Activated CD8-positive, alpha-beta memory T cell treated with anti-CD3 and anti-CD28 coated beads, Interleukin-2, amount 10 ng/mL, durations not matched to agents 7 days and 5 days (primary cell): ENCODE measurements at regions not wholly inside any gene's neighbourhood (a gene's known extent, or its start where the extent isn't known, plus 50 kb on each side); places are given as distances from the start of the nearest gene placed in this dataset.
A peak's percentile ranks its signal among the peaks of the same experiment; 100 is the strongest.
"Not testable (repeated sequence)": the region's sequence is repeated elsewhere in the genome, so short reads cannot be mapped to it uniquely, and the experiment has no call there.

Source experiments
- ATAC-seq: fragments of 150-1000 bp; cut with Tn5 transposase; one replicate; pipeline ENCODE4 v1.10.0; 2021; ENCODE audit warnings: moderate library complexity
- CTCF ChIA-PET: fragments of 350-600 bp; sonication (Branson Sonifier 250); formaldehyde crosslinking; loops from one replicate; lab custom pipeline; 2021; ENCODE audit warnings: antibody characterized with exemption; lab: Charles Lee
- DNase-seq: peaks from one replicate; pipeline ENCODE4 v3.0.0-alpha.2; 2020
- H3K27ac Mint-ChIP-seq: one replicate; pipeline ENCODE4 v1.8.0; 2021; ENCODE audit warnings: mild to moderate bottlenecking, mixed read lengths
- H3K27me3 Mint-ChIP-seq: one replicate; pipeline ENCODE4 v1.8.0; 2021; ENCODE audit warnings: mixed read lengths
- H3K36me3 Mint-ChIP-seq: one replicate; pipeline ENCODE4 v1.8.0; 2021; ENCODE audit warnings: mild to moderate bottlenecking, mixed read lengths
- H3K4me1 Mint-ChIP-seq: one replicate; pipeline ENCODE4 v1.8.0; 2021; ENCODE audit warnings: mixed read lengths
- H3K4me3 Mint-ChIP-seq: one replicate; pipeline ENCODE4 v1.8.0; 2021; ENCODE audit warnings: mild to moderate bottlenecking, moderate library complexity, mixed read lengths
- H3K9me3 Mint-ChIP-seq: one replicate; pipeline ENCODE4 v1.8.0; 2022; ENCODE audit warnings: low read depth, mixed read lengths

- H3K36me3 Mint-ChIP-seq, CTCF ChIA-PET, H3K27ac Mint-ChIP-seq, H3K4me3 Mint-ChIP-seq, H3K27me3 Mint-ChIP-seq, ATAC-seq, H3K4me1 Mint-ChIP-seq, DNase-seq, H3K9me3 Mint-ChIP-seq: not testable (repeated sequence)
Observed at GRCh38 chr22:47488131-47488530, 725.7 kb downstream of the TBC1D22A start.

GRCh38 chr22:47486569-47487312 lies 724.3 kb downstream of the TBC1D22A start:
- H3K9me3 Mint-ChIP-seq, result no peaks in the 10 kb centered on the region
- ATAC-seq, result no peak
- H3K27ac Mint-ChIP-seq, result no peak overlapping the region

GRCh38 chr22:47484960-47485569 lies 722.6 kb downstream of the TBC1D22A start:
- no peaks in the 10 kb centered on the region for H3K4me1 Mint-ChIP-seq
- H3K36me3 Mint-ChIP-seq, result no peaks in the 10 kb centered on the region
- ATAC-seq (no peak), DNase-seq (no peak)
- CTCF ChIA-PET, result no interaction called here
- no peak overlapping the region for H3K27ac Mint-ChIP-seq
- H3K9me3 Mint-ChIP-seq, result no peaks in the 10 kb centered on the region
- H3K4me3 Mint-ChIP-seq, result no peak overlapping the region
- H3K27me3 Mint-ChIP-seq, result no peaks in the 10 kb centered on the region

More at GRCh38 chr22:47486569-47487312, 724.3 kb downstream of the TBC1D22A start:
- DNase-seq, result no peak
- CTCF ChIA-PET, result no interaction called here
- H3K27me3 Mint-ChIP-seq, result peaks cover 3% of the 10 kb centered on the region
- no peaks in the 10 kb centered on the region for H3K36me3 Mint-ChIP-seq
- H3K4me3 Mint-ChIP-seq, result no peak overlapping the region
- H3K4me1 Mint-ChIP-seq, result no peaks in the 10 kb centered on the region

GRCh38 chr22:47476231-47476630 lies 713.8 kb downstream of the TBC1D22A start:
- no peak overlapping the region for H3K27ac Mint-ChIP-seq
- ATAC-seq (no peak), DNase-seq (no peak)
- CTCF ChIA-PET, result no interaction called here
- no peaks in the 10 kb centered on the region for H3K36me3 Mint-ChIP-seq
- no peaks in the 10 kb centered on the region for H3K9me3 Mint-ChIP-seq
- H3K4me3 Mint-ChIP-seq, result no peak overlapping the region
- H3K4me1 Mint-ChIP-seq, result peaks cover 9% of the 10 kb centered on the region
- peaks cover 9% of the 10 kb centered on the region for H3K27me3 Mint-ChIP-seq

- no peak overlapping the region for H3K27ac Mint-ChIP-seq
Observed at GRCh38 chr22:47474895-47475294, 712.4 kb downstream of the TBC1D22A start.

GRCh38 chr22:47474464-47474863 lies 712.0 kb downstream of the TBC1D22A start:
- DNase-seq (no peak), ATAC-seq (no peak)
- Mint-ChIP-seq H3K27ac (no peak overlapping the region), H3K4me3 (peak overlapping the region; percentile 27), H3K36me3 (no peaks in the 10 kb centered on the region), H3K27me3 (peaks cover 9% of the 10 kb centered on the region), H3K4me1 (peaks cover 9% of the 10 kb centered on the region), H3K9me3 (no peaks in the 10 kb centered on the region)
- CTCF ChIA-PET, result no interaction called here

More at GRCh38 chr22:47474895-47475294, 712.4 kb downstream of the TBC1D22A start:
- CTCF ChIA-PET, result no interaction called here
- H3K36me3 Mint-ChIP-seq, result no peaks in the 10 kb centered on the region
- no peak for ATAC-seq
- H3K4me1 Mint-ChIP-seq, result peaks cover 9% of the 10 kb centered on the region
- H3K9me3 Mint-ChIP-seq, result no peaks in the 10 kb centered on the region
- H3K27me3 Mint-ChIP-seq, result peaks cover 9% of the 10 kb centered on the region
- DNase-seq, result no peak
- no peak overlapping the region for H3K4me3 Mint-ChIP-seq

- peaks cover 5% of the 10 kb centered on the region for H3K27me3 Mint-ChIP-seq
- no peaks in the 10 kb centered on the region for H3K9me3 Mint-ChIP-seq
- H3K4me1 Mint-ChIP-seq, result peaks cover 9% of the 10 kb centered on the region
- ATAC-seq (no peak), DNase-seq (no peak)
- CTCF ChIA-PET, result no interaction called here
- H3K27ac Mint-ChIP-seq, result no peak overlapping the region
- no peak overlapping the region for H3K4me3 Mint-ChIP-seq
- H3K36me3 Mint-ChIP-seq, result no peaks in the 10 kb centered on the region
Observed at GRCh38 chr22:47472636-47473035, 710.2 kb downstream of the TBC1D22A start.

- Mint-ChIP-seq H3K4me3 (no peak overlapping the region), H3K27me3 (peaks cover 5% of the 10 kb centered on the region), H3K36me3 (no peaks in the 10 kb centered on the region), H3K9me3 (peaks cover 4% of the 10 kb centered on the region), H3K27ac (no peak overlapping the region), H3K4me1 (peaks cover 9% of the 10 kb centered on the region)
- CTCF ChIA-PET, result no interaction called here
- ATAC-seq (no peak), DNase-seq (no peak)
Observed at GRCh38 chr22:47471406-47471805, 709.0 kb downstream of the TBC1D22A start.

GRCh38 chr22:47465809-47466208 lies 703.4 kb downstream of the TBC1D22A start:
- no peaks in the 10 kb centered on the region for H3K27me3 Mint-ChIP-seq
- H3K9me3 Mint-ChIP-seq, result peaks cover 5% of the 10 kb centered on the region
- CTCF ChIA-PET, result no interaction called here
- H3K4me1 Mint-ChIP-seq, result no peaks in the 10 kb centered on the region
- no peak overlapping the region for H3K27ac Mint-ChIP-seq
- H3K36me3 Mint-ChIP-seq, result no peaks in the 10 kb centered on the region
- H3K4me3 Mint-ChIP-seq, result no peak overlapping the region
- DNase-seq (no peak), ATAC-seq (no peak)

- Mint-ChIP-seq H3K36me3 (no peaks in the 10 kb centered on the region), H3K9me3 (peaks cover 5% of the 10 kb centered on the region), H3K4me3 (no peak overlapping the region), H3K27me3 (no peaks in the 10 kb centered on the region), H3K4me1 (no peaks in the 10 kb centered on the region), H3K27ac (no peak overlapping the region)
- ATAC-seq, result no peak
- CTCF ChIA-PET, result no interaction called here
- no peak for DNase-seq
Observed at GRCh38 chr22:47465222-47465621, 702.8 kb downstream of the TBC1D22A start.

GRCh38 chr22:47463220-47463619 lies 700.8 kb downstream of the TBC1D22A start:
- no peak for DNase-seq
- peaks cover 5% of the 10 kb centered on the region for H3K9me3 Mint-ChIP-seq
- ATAC-seq, result no peak
- no peak overlapping the region for H3K27ac Mint-ChIP-seq
- H3K27me3 Mint-ChIP-seq, result no peaks in the 10 kb centered on the region
- no peak overlapping the region for H3K4me3 Mint-ChIP-seq
- no peaks in the 10 kb centered on the region for H3K4me1 Mint-ChIP-seq
- CTCF ChIA-PET, result no interaction called here
- H3K36me3 Mint-ChIP-seq, result no peaks in the 10 kb centered on the region

GRCh38 chr22:47460861-47461260 lies 698.4 kb downstream of the TBC1D22A start:
- Mint-ChIP-seq H3K9me3 (no peaks in the 10 kb centered on the region), H3K27ac (no peak overlapping the region), H3K36me3 (no peaks in the 10 kb centered on the region), H3K4me3 (no peak overlapping the region), H3K27me3 (no peaks in the 10 kb centered on the region), H3K4me1 (no peaks in the 10 kb centered on the region)
- no peak for DNase-seq
- ATAC-seq, result no peak
- CTCF ChIA-PET, result no interaction called here

- no peak overlapping the region for H3K27ac Mint-ChIP-seq
- H3K4me1 Mint-ChIP-seq, result no peaks in the 10 kb centered on the region
- no peak overlapping the region for H3K4me3 Mint-ChIP-seq
- no peaks in the 10 kb centered on the region for H3K9me3 Mint-ChIP-seq
- ATAC-seq, result no peak
- no peaks in the 10 kb centered on the region for H3K36me3 Mint-ChIP-seq
- DNase-seq, result no peak
- no peaks in the 10 kb centered on the region for H3K27me3 Mint-ChIP-seq
- CTCF ChIA-PET, result no interaction called here
Observed at GRCh38 chr22:47460176-47460575, 697.7 kb downstream of the TBC1D22A start.

GRCh38 chr22:47458348-47458747 lies 695.9 kb downstream of the TBC1D22A start:
- no peaks in the 10 kb centered on the region for H3K36me3 Mint-ChIP-seq
- no peaks in the 10 kb centered on the region for H3K27me3 Mint-ChIP-seq
- DNase-seq, result no peak
- CTCF ChIA-PET, result no interaction called here
- H3K27ac Mint-ChIP-seq, result no peak overlapping the region
- H3K4me3 Mint-ChIP-seq, result no peak overlapping the region
- H3K4me1 Mint-ChIP-seq, result no peaks in the 10 kb centered on the region
- H3K9me3 Mint-ChIP-seq, result peaks cover 4% of the 10 kb centered on the region
- no peak for ATAC-seq
